GM12873 (cell line): ENCODE measurements at regions not wholly inside any gene's neighbourhood (a gene's known extent, or its start where the extent isn't known, plus 50 kb on each side); places are given as distances from the start of the nearest gene placed in this dataset.

Experiments
- TF ChIP-seq, protein P1 (sequence below): IDR thresholded peaks from 2 replicates; pipeline ENCODE4 v1.5.1; 2012; ENCODE audit warnings: low read depth, mild to moderate bottlenecking, moderate library complexity, low read length, control low read depth; ENCODE audit not compliant: insufficient read depth; ENCODE audit errors: missing control alignments

DNA sequence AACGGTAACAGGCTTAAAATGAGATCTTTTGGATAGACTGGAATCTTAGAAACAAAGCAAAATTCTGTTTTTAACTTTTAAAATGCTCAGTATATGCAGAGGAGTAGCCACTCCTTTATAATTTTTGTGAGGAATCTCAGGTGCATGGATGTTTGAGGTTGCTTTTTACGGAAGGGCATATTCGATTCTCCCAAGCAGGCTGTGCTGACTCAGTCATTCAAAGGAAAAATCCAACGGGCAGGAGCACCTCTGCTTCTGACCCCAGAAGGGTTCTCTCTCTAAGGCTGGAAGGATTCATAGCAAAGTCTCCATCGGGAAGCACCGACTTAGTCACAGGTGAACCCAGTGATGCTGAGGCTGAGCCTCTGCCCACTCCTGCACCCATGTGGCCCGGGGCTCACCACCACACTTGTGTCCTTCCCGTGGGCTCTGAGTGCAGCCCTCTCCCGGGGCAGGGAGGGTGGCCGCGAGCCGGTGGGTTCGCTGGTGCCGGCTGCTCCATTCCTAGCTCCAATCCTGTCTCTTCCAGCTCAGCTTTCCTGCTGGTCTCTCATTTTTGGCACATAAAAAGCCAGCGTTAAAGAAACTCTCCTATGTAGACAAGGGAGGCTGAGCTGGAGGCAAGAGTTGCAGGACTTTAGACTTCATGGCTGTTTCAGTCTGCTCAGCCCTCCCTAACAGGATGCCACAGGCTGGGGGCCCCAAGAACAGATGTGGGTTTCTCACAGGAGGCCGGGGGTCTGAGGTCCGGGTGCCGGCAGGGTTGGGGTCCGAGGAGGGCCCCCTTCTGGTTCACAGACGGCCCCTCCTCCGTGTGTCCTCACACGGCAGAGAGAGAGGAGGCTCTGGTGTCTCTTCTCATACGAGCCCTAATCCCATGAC, 135.6 kb upstream of the LPCAT1 start:
- TF ChIP-seq, protein P1, sequence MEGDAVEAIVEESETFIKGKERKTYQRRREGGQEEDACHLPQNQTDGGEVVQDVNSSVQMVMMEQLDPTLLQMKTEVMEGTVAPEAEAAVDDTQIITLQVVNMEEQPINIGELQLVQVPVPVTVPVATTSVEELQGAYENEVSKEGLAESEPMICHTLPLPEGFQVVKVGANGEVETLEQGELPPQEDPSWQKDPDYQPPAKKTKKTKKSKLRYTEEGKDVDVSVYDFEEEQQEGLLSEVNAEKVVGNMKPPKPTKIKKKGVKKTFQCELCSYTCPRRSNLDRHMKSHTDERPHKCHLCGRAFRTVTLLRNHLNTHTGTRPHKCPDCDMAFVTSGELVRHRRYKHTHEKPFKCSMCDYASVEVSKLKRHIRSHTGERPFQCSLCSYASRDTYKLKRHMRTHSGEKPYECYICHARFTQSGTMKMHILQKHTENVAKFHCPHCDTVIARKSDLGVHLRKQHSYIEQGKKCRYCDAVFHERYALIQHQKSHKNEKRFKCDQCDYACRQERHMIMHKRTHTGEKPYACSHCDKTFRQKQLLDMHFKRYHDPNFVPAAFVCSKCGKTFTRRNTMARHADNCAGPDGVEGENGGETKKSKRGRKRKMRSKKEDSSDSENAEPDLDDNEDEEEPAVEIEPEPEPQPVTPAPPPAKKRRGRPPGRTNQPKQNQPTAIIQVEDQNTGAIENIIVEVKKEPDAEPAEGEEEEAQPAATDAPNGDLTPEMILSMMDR, result no peak

DNA sequence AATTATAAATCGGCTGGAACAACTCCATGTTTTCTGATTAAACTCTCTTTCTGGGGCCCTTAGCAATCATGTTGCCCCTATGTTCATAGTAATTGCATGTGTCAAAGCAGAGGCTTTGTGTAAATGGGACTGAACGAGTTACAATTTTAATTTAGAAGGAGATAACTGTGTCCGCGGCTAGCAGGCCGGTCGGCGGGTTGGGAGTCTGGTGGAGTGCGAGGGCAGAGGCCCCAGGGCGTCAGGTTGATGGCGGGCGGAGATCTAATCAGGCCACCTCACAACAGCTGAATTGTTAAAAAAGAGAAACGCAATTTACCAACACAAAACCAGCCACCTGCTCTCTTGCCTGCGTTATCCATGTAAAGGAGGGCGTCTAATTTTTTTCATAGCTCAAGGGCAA, 134.9 kb upstream of the LPCAT1 start:
- TF ChIP-seq, protein P1, result no peak

DNA sequence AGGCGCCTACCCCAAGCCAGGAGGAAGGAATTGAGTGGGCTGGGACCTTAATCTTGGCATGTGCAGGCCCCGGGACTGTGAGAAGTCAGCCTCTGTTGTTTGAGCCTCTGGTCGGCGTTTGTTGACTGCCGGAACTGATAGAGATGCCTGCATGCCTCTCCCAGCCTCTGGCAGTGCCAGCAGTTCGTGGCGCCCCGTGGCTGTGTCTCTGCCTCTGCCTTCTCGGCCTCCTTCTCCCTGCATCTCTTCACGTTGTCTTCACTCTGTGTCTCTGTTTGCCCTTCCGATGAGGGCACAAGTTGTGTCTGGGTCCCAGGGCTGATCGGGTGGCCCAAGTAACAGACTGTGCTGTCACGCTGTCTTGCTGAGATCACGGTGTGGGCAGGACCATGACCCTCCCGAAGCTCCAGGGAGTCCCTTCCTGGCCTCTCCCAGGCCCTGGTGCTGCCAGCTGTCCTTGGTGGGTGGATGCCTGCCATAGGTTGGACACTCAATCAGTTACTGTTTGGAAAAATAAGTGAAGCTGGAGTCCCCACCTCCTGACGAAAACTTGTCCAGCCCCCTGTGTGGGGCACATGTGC, 133.5 kb upstream of the LPCAT1 start:
- TF ChIP-seq, protein P1, result no peak

DNA sequence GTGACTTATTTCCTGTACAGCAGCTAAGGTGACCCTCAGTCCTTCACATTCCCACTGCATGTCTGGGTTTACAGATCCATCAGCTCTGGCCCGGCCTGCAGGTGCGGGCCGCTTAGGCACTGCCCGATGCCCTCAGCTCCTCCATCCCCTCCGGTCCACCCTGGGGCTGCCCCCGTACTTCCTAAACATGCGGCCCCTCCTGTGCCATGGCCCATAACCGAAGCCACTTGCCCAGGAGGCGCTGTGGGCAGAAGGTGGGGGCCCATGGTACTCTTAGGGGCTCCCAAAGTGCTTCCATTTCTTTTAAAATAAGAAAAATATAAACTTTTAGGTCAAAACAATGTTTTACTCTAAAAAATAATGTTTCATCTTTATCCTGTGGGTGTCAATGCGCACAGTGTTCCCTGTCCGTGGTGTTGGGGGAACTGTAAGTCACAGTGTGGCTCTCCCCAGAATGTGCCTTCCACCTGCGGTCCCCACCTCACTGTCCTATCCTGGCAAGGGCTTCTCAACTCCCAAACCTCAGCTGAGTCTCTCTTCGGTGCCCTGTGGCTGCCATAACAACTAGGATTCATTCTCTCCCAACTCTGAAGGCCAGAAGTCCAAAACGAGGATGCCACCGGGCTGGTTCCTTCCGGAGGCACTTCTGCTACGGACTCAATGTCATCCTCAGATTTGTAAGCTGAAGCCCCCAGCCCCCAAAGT, 132.7 kb upstream of the LPCAT1 start:
- TF ChIP-seq, protein P1, result no peak

DNA sequence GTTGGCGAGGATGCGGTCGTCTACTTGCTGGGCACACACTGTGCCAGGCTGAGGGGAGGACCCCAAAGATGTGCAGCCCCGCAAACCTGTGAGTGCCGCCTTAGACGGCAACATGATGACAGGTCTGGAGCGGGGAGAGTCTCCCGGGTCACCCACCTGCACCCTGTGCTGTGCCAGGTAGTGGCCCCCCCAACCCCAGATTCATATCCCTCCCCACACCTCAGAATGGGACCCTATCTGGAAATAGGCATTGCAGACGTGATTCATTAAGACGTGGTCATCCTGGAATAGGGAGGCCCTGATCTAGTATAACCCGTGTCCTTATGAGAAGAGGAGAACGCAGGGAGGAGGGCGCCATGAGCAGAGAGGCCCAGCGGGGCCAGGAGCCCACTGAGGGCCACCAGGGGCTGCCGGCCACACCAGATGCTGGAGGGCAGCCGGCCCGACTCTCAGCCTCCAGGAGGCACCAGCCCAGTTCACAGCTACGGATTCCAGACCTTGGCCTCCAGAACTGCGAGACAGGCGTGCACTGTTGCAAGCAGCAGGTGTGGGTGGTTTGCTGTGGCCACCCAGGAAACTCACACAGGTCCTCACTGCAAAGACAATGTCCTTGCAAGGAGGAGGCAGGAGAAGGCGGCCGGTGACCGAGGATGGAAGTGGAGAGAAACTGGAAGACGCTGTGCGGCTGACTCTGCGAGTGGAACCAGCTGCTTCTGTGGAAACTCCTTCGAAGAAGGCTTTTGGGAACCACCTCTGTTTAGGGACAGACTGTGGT, 131.9 kb upstream of the LPCAT1 start:
- TF ChIP-seq, protein P1, result no peak

DNA sequence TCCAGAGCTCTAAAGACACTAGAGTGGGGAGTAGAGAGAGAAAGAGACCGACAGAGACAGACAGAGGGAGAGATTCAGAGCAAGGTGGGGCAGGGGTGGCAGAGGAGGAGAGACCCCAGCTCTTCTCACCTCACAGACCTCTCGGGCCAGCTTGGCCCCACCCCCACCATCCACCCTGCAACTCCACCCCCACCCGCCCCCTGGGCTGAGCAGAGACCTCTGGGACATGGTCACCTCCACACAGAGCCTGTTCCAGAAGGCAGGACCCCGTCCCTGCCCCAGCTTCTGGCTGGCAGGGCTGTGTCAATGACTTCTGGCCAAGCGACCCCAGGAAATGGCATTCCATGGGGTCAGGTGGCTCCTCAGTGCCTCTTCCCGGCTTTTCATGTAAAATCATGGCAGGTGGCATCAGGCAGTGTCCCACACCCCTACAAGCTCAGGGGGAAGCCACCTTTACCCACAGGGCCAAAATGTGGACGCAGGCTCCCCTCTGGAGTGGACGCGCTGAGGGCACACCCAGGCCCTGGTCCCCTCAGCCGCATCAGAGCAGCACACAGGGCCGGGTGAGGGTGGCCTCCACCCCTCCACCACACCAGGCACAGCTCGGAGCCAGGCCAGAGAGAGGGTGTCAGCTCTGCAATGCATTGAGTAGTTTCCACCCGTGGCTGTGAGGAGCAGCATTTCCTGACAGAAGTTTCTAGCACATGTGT, 131.2 kb upstream of the LPCAT1 start:
- TF ChIP-seq, protein P1, result no peak
